ENCODE measurements at regions not wholly inside any gene's neighbourhood (a gene's known extent, or its start where the extent isn't known, plus 50 kb on each side); places are given as distances from the start of the nearest gene placed in this dataset.

DNA sequence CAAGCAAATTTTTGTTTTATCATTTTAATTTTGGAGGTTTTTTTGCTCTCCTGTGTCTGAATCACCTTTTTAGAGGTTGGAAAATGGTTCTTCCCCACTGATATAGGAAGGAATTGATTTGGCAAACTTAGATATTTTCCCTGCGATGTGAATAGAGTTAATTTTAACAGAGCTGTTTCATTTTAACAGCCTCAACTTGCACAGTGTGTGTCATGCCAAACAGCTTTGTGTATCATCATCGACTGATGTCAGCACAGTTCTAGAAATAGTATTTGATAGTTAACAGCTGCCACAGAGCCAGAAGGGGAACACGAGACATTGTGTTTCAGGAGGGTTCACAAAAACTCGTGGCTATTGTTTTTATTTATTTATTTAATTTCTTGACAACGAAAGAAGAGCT is 243.1 kb upstream of the FOXN3 start:
- DNase-seq, result no peak

GRCh38 chr14:89658977-89659670 is 242.1 kb upstream of the FOXN3 start:
- DNase-seq, result no peak

- no peak for DNase-seq
These were observed 240.0 kb upstream of the FOXN3 start for GRCh38 chr14:89657014-89657413.

DNA sequence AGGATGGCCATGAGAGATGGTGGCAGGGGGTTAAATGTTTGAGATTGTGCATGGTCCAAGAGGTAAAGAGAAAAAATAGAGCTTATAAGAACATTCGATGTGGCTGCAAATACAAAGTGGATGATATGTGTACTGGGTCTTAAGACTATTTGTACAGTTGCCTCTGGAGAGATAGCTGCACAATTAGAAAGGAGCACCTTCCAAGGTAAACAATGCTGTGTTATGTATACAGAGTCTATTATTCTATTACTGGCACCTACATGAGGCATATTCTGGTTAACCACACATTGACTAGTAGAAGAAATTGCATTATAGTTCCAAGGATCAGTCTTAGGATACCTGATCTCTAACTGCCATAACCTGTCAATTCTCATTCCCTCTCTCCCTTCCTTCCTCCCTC is 238.0 kb upstream of the FOXN3 start:
- DNase-seq, result no peak

GRCh38 chr14:89652352-89652751 is 235.3 kb upstream of the FOXN3 start:
- DNase-seq, result no peak

- no peak for DNase-seq
These were observed 234.8 kb upstream of the FOXN3 start for GRCh38 chr14:89651805-89652204.

DNA sequence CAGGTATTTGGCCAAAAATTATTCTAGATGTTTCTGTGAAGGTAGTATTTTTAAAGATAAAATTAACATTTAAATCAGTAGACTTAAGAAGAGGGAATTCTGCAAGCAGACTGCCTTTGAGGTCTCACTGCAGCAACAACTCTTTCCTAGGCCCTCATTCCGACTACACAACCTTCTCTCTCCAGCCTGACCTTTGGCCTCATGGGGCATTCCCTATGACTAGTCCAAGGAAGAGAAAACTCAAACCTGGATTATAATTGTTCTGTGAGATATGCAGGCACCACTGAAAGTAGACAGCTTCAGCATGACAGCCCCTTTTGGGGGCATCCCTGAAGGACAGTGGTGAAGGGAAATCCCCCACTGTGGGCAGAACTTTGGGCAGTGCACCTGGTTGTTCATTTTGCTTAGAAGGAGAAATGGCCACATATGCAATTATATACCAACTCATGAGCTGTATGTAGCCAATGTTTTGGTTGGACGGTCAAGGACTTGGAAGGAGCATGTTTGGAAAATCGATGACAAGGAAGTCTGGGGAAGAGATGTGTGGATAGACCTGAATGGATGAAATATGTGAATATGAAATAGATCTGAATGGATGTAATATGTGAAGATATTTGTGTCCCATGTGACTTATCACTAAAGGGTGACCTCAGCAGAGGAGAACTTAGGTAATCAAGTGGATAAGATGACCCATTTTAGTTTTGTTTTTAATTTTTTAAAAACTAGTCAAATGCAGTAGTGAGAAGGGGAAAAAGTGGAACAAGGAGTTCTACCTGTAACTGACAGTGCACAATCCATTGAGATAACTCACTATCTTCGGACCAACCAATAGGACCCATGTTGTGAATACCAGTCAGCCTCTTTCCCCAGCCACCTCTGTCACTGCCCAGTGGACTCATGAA is 233.3 kb upstream of the FOXN3 start:
- DNase-seq, result no peak

DNA sequence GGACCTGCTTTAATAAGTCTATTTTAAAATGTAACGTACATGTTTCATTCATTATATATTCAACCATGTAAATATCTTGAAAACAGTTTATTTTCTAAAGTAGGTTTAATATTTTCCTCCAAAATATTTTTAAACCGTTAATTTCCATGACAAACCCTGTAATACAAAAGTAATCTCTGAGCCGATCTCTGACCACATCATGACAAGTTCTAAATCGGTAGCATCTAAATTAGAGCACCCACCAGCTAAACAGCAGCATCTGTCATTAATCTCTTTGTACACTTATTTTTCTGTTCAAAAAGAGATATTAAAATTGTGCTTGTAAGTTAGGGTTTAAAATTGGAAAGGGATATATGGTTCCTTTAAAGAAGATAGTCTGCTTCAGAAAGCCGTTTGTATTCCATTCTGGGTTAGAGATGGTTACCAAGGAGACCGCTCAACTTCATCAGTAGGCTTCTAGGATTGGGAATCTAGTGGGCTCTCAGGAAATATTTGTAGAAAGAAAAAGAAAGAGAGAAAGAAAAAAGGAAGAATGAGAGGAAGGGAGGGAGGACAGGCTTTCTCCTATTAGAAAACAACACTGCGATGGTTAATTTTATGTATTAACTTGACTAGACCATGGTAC is 232.5 kb upstream of the FOXN3 start:
- no peak for DNase-seq

DNA sequence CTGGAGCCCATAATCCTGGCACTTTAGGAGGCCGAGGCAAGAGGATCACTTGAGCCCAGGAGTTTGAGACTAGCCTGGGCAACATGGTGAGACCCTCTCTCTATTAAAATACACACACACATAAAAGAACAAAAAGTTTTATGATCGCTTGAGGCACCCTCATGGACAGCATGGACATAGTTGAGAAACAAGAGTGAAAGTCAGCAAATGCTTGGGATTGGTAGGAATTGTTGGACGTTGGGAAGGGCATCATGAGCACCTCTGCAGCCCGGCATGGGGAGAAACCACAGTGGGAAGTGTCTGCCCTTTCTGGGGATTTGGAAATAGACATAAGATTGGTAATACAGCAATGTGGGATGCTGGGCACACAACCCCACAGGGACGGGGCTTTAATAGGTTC is 231.9 kb upstream of the FOXN3 start:
- DNase-seq, result no peak

GRCh38 chr14:89648510-89648909 is 231.5 kb upstream of the FOXN3 start:
- no peak for DNase-seq

DNA sequence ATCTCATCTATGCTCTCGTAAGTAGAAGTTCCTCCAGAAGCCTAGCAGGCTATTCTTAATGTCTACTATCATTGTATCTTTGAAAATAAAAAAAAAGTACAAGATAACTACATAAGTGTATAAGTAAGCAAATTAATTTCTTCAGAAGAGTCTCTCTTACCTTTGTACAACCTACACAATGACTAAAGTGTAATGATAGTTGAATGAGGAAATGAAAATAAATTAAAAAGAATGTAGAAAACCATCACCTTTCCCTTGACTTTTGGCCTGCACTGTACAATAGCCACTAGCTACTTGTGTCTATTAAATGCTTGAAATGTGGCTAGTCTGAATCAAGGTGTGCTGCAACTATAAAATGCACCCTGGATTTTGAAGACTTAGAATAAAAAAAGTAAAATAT is 229.9 kb upstream of the FOXN3 start:
- DNase-seq, result no peak

GRCh38 chr14:89644641-89645040 is 227.6 kb upstream of the FOXN3 start:
- no peak for DNase-seq

DNA sequence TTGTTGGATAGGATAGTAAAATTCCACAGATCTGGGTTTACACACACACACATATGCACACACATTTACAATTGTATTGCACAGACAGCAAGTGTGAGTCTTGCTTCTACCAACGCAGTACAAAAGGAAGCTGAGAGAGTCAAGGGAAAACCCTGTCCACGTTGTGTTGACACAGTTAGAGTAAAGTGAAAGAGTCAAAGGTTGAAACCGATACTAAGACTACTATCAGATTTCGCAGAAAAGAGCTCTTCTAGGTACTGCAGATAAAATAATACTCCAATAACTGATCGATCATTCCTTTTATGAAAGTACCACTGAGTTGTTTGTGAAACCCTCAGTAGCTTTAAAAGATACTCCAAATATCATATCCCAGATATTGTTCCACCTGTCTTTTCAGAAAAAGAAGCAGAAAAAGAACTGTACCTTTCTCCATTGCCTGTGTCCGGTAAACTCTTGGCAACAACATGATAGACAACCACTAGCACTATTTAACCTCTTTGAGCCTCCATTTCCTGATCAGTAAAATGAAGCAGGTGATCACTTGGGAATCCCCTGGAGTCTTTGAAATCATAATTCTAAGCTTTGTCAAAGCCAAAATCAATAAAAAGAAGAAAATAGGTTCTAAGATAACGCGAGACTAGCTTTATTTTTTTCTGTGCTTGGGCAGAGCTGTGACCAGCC is 224.6 kb upstream of the FOXN3 start:
- peak in 1 of 5 donors; percentile 86 for DNase-seq

DNA sequence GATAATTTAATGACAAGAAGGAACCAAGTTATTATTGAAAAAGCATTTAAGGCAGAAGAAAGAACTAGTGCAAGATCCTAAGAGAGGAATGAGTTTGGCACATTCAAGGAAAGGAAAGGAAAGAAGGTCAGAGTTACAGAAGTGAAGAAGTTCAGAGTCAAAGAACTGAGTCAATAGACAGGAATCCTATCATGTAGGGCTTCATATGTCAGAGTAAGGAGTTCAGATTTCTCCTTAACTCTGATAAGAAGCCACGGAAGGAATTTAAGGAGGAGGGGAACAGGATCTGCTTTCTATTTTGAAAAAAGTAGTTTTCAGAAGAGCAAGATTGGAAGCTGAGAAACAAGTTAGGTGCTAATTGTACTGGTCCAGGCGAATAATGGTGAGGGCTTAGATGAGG is 223.1 kb upstream of the FOXN3 start:
- DNase-seq, result no peak

- DNase-seq, result peak in 1 of 5 donors; percentile 21
These were observed 222.7 kb upstream of the FOXN3 start for GRCh38 chr14:89639687-89640086.

- DNase-seq, result no peak
These were observed 221.9 kb upstream of the FOXN3 start for GRCh38 chr14:89638891-89639290.

- DNase-seq, result no peak
These were observed 220.5 kb upstream of the FOXN3 start for GRCh38 chr14:89637581-89637980.

DNA sequence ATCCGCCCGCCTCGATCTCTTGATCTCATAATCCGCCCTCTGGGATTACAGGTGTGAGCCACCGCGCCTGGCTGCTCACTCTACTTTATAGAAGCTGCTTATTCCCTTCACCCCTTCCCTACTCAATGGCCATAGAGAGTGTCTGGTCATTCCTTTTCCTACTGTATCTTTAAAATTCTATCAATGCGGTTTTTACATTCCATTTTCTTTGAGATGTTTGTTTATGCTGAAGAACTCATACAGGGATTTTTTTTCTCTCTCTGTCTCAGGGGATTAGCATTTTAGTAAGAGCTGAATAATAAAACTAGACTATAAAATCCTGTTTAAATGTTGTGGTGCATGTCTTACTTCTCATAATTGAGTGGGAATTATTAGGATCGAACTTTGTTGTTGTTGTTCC is 218.6 kb upstream of the FOXN3 start:
- DNase-seq, result no peak

DNA sequence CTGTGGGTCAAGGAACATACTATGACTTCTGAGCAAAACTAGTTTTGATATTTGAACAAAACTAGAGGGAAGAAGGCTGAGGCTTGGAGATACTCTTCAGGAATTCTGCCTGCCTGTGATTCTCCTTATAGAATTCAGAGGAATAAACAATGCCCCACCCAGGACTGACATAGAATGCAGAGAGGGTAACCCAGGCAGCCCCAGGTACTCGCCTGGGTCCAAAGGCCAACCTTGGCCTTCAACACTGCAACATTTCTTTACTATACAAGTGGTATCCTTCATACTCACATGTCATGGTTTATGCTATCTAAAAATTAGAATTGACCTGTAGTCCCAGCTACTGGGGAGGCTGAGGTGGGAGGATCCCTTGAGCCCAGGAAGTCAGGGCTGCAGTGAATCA is 217.0 kb upstream of the FOXN3 start:
- DNase-seq, result no peak

GRCh38 chr14:89630101-89630829 is 213.2 kb upstream of the FOXN3 start:
- DNase-seq, result no peak

GRCh38 chr14:89629383-89629782 is 212.3 kb upstream of the FOXN3 start:
- no peak for DNase-seq

DNA sequence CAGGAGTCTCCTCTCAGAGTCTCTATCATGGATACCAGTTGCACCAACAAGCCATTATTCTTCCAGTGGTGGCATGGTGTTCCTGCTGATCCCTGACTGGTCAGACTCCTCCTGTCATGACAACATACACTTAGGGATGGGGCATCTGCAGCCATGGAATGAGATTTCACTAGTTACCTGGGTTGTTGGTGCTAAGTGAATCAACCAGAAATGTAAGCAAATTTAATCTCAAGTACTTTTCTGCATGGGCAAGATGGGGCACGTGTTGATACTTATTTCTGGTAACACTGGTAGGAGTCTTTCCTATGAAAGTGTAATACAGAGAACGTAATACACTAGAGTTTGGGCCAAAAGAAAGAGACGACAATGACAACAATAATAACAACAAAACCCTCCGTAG is 211.5 kb upstream of the FOXN3 start:
- no peak for DNase-seq

All from T-helper 1 cell (primary cell).